GM10266 (cell line): ENCODE measurements at regions not wholly inside any gene's neighbourhood (a gene's known extent, or its start where the extent isn't known, plus 50 kb on each side); places are given as distances from the start of the nearest gene placed in this dataset.

Source experiments
- DNase-seq: peaks from one replicate; pipeline ENCODE4 v3.0.0; 2012; ENCODE audit errors: extremely low spot score
- TF ChIP-seq, protein P1 (sequence below): IDR thresholded peaks from 2 replicates; pipeline ENCODE4 v1.5.1; 2012; ENCODE audit warnings: mild to moderate bottlenecking, low read depth; ENCODE audit not compliant: control insufficient read depth, insufficient read depth; ENCODE audit errors: missing control alignments

- TF ChIP-seq, protein P1, sequence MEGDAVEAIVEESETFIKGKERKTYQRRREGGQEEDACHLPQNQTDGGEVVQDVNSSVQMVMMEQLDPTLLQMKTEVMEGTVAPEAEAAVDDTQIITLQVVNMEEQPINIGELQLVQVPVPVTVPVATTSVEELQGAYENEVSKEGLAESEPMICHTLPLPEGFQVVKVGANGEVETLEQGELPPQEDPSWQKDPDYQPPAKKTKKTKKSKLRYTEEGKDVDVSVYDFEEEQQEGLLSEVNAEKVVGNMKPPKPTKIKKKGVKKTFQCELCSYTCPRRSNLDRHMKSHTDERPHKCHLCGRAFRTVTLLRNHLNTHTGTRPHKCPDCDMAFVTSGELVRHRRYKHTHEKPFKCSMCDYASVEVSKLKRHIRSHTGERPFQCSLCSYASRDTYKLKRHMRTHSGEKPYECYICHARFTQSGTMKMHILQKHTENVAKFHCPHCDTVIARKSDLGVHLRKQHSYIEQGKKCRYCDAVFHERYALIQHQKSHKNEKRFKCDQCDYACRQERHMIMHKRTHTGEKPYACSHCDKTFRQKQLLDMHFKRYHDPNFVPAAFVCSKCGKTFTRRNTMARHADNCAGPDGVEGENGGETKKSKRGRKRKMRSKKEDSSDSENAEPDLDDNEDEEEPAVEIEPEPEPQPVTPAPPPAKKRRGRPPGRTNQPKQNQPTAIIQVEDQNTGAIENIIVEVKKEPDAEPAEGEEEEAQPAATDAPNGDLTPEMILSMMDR, result no peak
- no peak for DNase-seq
Observed at GRCh38 chr7:53422291-53422690, 386.9 kb downstream of the POM121L12 start.

DNA sequence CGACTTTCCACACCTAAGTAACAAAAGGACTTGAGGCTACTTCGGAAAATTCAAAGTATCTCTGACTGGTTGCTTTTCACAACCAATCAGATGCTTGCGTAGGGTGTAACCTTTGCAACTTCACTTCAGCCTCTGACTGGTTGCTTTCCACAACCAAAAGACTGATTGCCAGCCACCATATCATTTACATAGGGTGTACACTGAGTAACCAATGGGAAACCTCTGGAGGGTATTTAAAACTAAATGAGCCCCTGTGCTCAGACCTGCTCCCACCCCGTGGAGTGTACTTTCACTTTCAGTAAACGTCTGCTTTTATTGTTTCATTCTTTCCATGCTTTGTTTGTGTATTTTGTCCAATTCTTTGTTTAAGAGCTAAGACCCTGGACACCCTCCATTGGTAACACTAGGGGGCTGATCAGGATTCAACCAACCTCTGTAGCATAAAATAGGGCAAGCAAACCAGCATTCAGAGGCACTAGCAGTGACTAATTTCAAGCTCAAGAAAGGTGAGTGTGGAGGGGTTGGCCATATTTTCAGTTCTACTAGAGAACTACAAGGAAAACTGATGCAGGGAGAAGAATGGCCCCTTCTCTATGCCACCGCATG lies 390.8 kb downstream of the POM121L12 start:
- TF ChIP-seq, protein P1, result no peak
- DNase-seq, result no peak

DNA sequence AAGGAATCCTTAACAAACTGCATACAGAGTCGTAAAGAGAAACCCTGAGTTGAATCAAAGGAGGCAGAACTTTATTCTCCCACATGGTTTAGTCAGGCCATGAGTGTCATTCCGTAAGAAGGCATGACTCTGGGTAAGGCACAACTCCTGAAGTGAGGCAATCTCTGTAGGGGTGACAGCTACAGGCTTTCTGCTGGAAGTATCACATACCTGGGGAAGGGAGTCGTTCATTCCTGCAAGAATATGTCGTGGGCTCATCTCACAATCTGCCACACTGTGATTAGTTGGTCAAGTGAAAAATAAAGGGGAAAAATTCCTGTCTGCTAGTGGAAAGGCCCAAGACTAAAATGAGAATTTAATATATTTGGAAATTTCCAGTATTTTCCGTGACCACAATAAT lies 392.6 kb downstream of the POM121L12 start:
- TF ChIP-seq, protein P1, result no peak
- no peak for DNase-seq

DNA sequence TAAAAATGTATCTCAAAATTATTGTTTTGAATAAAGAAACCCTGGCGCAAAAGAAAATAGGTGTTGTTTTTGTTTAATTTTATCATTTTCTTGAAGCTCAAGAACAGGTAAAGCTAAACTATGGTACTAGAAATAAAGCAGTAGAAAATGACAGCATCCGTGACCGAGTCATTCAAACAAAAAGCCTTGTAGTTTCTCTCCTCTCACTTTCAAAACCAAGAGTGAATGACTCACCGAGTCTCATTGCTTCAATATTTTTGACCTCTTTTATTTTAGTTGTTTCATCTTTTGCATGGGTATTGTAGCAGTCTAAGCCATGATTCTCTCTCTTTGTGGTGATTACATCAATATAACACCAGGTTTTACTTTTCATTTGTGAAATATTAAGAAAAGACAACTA lies 396.5 kb downstream of the POM121L12 start:
- DNase-seq, result no peak
- TF ChIP-seq, protein P1, result no peak

- DNase-seq, result no peak
- TF ChIP-seq, protein P1, result no peak
Observed at GRCh38 chr7:53437336-53437735, 401.9 kb downstream of the POM121L12 start.

DNA sequence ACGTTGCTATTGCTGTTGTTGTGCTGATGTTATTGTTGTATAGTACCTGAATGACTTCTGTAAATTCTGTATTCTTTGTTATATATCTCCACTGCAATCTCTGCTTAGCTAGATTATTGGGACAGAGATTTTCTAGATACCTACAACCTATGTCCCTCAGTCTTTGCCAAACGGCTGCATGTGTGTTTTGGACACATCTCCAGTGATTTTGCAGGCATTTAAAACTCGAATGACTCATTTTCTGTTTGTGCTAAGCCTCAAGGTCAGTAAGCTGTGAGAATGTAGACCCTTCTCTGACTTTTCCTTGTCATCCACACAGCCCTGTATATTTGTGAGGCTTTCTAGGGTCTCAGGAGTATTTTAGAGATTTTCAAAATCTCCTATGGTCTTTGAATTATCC lies 410.7 kb downstream of the POM121L12 start:
- TF ChIP-seq, protein P1, result no peak
- no peak for DNase-seq

DNA sequence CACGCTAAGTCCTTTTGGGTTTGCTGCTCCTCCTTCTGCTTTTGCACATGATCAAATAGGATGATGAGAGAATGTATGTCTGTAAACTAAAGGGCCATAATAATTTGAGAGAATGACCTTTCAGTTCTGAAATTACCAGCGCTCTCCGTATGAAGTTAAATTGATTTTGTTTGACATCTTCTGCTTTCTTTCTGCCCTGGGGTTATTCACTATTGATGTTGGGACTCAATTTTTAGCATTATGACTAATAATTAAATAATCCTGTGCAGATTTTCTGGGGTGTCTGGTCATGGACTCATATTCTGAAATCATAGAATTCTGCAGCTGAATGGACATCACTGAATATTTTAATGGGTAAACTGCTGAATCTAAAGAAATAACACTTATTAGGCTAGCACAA lies 423.2 kb downstream of the POM121L12 start:
- DNase-seq, result no peak
- TF ChIP-seq, protein P1, result no peak
